A204.1 (cell line): ENCODE measurements at regions not wholly inside any gene's neighbourhood (a gene's known extent, or its start where the extent isn't known, plus 50 kb on each side); places are given as distances from the start of the nearest gene placed in this dataset.
"Not testable (repeated sequence)": the region's sequence is repeated elsewhere in the genome, so short reads cannot be mapped to it uniquely, and the experiment has no call there.

Experiments
- FAIRE-seq: peaks from 2 replicates; lab custom pipeline; 2012; peaks lifted over from hg19 to GRCh38; lab: Jason Lieb, UNC

- no peak for FAIRE-seq
Measured at GRCh38 chr1:61028136-61028535, 54.2 kb upstream of the NFIA start.

- not testable (repeated sequence) for FAIRE-seq
Measured at GRCh38 chr1:61018068-61018467, 64.3 kb upstream of the NFIA start.

- no peak for FAIRE-seq
Measured at GRCh38 chr1:61017651-61018050, 64.7 kb upstream of the NFIA start.

GRCh38 chr1:61013946-61014667, 68.3 kb upstream of the NFIA start:
- no peak for FAIRE-seq

GRCh38 chr1:61013189-61013945, 69.0 kb upstream of the NFIA start:
- FAIRE-seq, result no peak

- FAIRE-seq, result no peak
Measured at GRCh38 chr1:61012341-61012761, 70.0 kb upstream of the NFIA start.

GRCh38 chr1:61011561-61012263, 70.6 kb upstream of the NFIA start:
- FAIRE-seq, result no peak

GRCh38 chr1:61007534-61008364, 74.6 kb upstream of the NFIA start:
- FAIRE-seq, result no peak

GRCh38 chr1:61005614-61006580, 76.5 kb upstream of the NFIA start:
- no peak for FAIRE-seq

- no peak for FAIRE-seq
Measured at GRCh38 chr1:61004262-61005003, 77.9 kb upstream of the NFIA start.

GRCh38 chr1:61000327-61000726, 82.0 kb upstream of the NFIA start:
- FAIRE-seq, result no peak

- FAIRE-seq, result no peak
Measured at GRCh38 chr1:60998786-60999185, 83.6 kb upstream of the NFIA start.

GRCh38 chr1:60994828-60995492, 87.4 kb upstream of the NFIA start:
- FAIRE-seq, result no peak

GRCh38 chr1:60994369-60994768, 88.0 kb upstream of the NFIA start:
- FAIRE-seq, result no peak

- FAIRE-seq, result no peak
Measured at GRCh38 chr1:60992165-60992564, 90.2 kb upstream of the NFIA start.

- no peak for FAIRE-seq
Measured at GRCh38 chr1:60990714-60991090, 91.7 kb upstream of the NFIA start.

- FAIRE-seq, result no peak
Measured at GRCh38 chr1:60989749-60990713, 92.3 kb upstream of the NFIA start.

GRCh38 chr1:60988891-60989290, 93.5 kb upstream of the NFIA start:
- FAIRE-seq, result no peak

- no peak for FAIRE-seq
Measured at GRCh38 chr1:60987904-60988303, 94.5 kb upstream of the NFIA start.
